ENCODE measurements at regions not wholly inside any gene's neighbourhood (a gene's known extent, or its start where the extent isn't known, plus 50 kb on each side); places are given as distances from the start of the nearest gene placed in this dataset.
"Not testable (repeated sequence)": the region's sequence is repeated elsewhere in the genome, so short reads cannot be mapped to it uniquely, and the experiment has no call there.

GRCh38 chr7:136386876-136387275 is 409.7 kb upstream of the MTPN start:
- Mint-ChIP-seq H3K4me1 (ENCODE audit: low read depth) (no peaks in the 10 kb centered on the region), H3K27me3 (no peaks in the 10 kb centered on the region), H3K27ac (no peak overlapping the region), H3K4me3 (no peak overlapping the region), H3K36me3 (ENCODE audit: low read depth) (no peaks in the 10 kb centered on the region), H3K9me3 (no peaks in the 10 kb centered on the region)

- H3K9me3 Mint-ChIP-seq; H3K36me3 Mint-ChIP-seq (ENCODE audit: low read depth); H3K4me3 Mint-ChIP-seq; H3K4me1 Mint-ChIP-seq (ENCODE audit: low read depth); H3K27me3 Mint-ChIP-seq; H3K27ac Mint-ChIP-seq: not testable (repeated sequence)
Observed at GRCh38 chr7:136371409-136371808, 394.2 kb upstream of the MTPN start.

DNA sequence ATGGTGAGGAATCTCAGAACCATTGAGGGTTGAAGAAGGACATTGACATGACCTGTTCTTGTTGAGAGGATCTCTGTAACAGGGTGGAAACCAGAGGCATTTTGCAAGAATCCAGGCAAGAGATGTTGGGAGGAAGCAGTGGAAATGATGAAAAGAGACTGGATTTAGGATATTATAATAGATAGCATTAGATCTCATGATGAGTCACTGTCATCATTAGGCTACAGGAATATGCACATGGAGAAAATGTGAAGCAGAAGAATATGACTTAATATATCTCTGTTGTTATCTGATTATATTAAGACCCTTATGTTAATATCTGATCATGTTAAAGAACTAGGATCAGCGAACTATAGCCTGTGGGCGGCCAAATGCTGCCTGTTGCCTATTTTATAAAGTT is 393.0 kb upstream of the MTPN start:
- peaks cover 5% of the 10 kb centered on the region for H3K9me3 Mint-ChIP-seq
- no peaks in the 10 kb centered on the region for H3K36me3 Mint-ChIP-seq (ENCODE audit: low read depth)
- H3K4me1 Mint-ChIP-seq (ENCODE audit: low read depth): no peaks in the 10 kb centered on the region
- no peak overlapping the region for H3K27ac Mint-ChIP-seq
- no peaks in the 10 kb centered on the region for H3K27me3 Mint-ChIP-seq
- H3K4me3 Mint-ChIP-seq: no peak overlapping the region

DNA sequence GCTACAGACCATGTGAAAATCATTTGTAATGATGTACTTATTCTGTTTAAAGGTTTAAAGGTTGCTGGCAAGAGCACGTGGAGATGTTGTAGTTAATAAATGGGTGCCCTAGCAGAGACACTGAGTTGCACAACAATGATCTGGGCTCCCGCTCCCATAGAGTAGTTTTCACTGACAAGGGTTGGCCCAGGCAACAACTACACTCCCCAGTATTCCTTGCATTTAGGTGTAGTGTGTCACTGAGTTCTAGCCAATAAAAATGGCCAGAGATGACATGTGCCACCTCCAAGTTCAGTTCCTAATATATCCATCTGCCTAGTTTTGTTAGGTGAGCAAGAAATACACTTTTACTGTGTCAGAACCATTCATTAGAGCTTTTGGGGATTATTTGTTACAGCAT is 392.1 kb upstream of the MTPN start:
- H3K36me3 Mint-ChIP-seq (ENCODE audit: low read depth): no peaks in the 10 kb centered on the region
- H3K27ac Mint-ChIP-seq: no peak overlapping the region
- H3K9me3 Mint-ChIP-seq: peaks cover 5% of the 10 kb centered on the region
- H3K27me3 Mint-ChIP-seq: no peaks in the 10 kb centered on the region
- no peak overlapping the region for H3K4me3 Mint-ChIP-seq
- no peaks in the 10 kb centered on the region for H3K4me1 Mint-ChIP-seq (ENCODE audit: low read depth)

- Mint-ChIP-seq H3K27ac (no peak overlapping the region), H3K27me3 (no peaks in the 10 kb centered on the region), H3K4me3 (no peak overlapping the region), H3K36me3 (ENCODE audit: low read depth) (no peaks in the 10 kb centered on the region), H3K9me3 (peaks cover 5% of the 10 kb centered on the region), H3K4me1 (ENCODE audit: low read depth) (no peaks in the 10 kb centered on the region)
Observed at GRCh38 chr7:136359333-136359903, 382.3 kb upstream of the MTPN start.

DNA sequence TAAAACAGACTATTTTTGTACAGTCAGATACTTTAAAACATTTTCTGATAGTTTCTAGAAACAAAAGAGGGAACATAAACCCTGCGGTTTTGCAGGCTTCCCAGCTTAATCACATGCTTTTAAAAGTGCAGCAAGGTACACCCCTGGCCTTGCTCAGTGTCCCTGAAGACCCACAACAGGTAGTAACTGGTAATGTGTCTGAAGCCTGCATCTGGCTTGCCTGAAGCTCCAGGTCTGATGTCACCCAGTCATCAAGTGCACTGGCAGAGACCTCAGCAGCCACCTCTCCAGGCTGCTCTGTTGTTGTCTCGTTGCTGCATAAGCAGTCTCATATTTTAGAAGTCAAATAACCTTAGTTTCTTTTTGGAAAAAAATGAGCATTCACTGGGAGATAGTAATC is 376.1 kb upstream of the MTPN start:
- no peak overlapping the region for H3K27ac Mint-ChIP-seq
- no peaks in the 10 kb centered on the region for H3K9me3 Mint-ChIP-seq
- no peak overlapping the region for H3K4me3 Mint-ChIP-seq
- no peaks in the 10 kb centered on the region for H3K4me1 Mint-ChIP-seq (ENCODE audit: low read depth)
- H3K36me3 Mint-ChIP-seq (ENCODE audit: low read depth): no peaks in the 10 kb centered on the region
- peaks cover 3% of the 10 kb centered on the region for H3K27me3 Mint-ChIP-seq

- H3K4me1 Mint-ChIP-seq (ENCODE audit: low read depth): no peaks in the 10 kb centered on the region
- no peaks in the 10 kb centered on the region for H3K27me3 Mint-ChIP-seq
- H3K36me3 Mint-ChIP-seq (ENCODE audit: low read depth): no peaks in the 10 kb centered on the region
- H3K4me3 Mint-ChIP-seq: no peak overlapping the region
- H3K27ac Mint-ChIP-seq: no peak overlapping the region
- H3K9me3 Mint-ChIP-seq: no peaks in the 10 kb centered on the region
Observed at GRCh38 chr7:136348542-136349192, 371.5 kb upstream of the MTPN start.

GRCh38 chr7:136348142-136348541 is 371.0 kb upstream of the MTPN start:
- no peaks in the 10 kb centered on the region for H3K4me1 Mint-ChIP-seq (ENCODE audit: low read depth)
- no peaks in the 10 kb centered on the region for H3K27me3 Mint-ChIP-seq
- H3K27ac Mint-ChIP-seq: no peak overlapping the region

GRCh38 chr7:136347488-136347887 is 370.3 kb upstream of the MTPN start:
- Mint-ChIP-seq H3K9me3 (no peaks in the 10 kb centered on the region), H3K4me3 (no peak overlapping the region), H3K27ac (no peak overlapping the region), H3K27me3 (no peaks in the 10 kb centered on the region), H3K4me1 (ENCODE audit: low read depth) (no peaks in the 10 kb centered on the region), H3K36me3 (ENCODE audit: low read depth) (no peaks in the 10 kb centered on the region)

More at GRCh38 chr7:136348142-136348541, 371.0 kb upstream of the MTPN start:
- Mint-ChIP-seq H3K9me3 (no peaks in the 10 kb centered on the region), H3K4me3 (no peak overlapping the region), H3K36me3 (ENCODE audit: low read depth) (no peaks in the 10 kb centered on the region)

- no peaks in the 10 kb centered on the region for H3K27me3 Mint-ChIP-seq
- H3K27ac Mint-ChIP-seq: no peak overlapping the region
- H3K4me3 Mint-ChIP-seq: no peak overlapping the region
- no peaks in the 10 kb centered on the region for H3K4me1 Mint-ChIP-seq (ENCODE audit: low read depth)
- no peaks in the 10 kb centered on the region for H3K9me3 Mint-ChIP-seq
- H3K36me3 Mint-ChIP-seq (ENCODE audit: low read depth): no peaks in the 10 kb centered on the region
Observed at GRCh38 chr7:136342251-136342650, 365.1 kb upstream of the MTPN start.

DNA sequence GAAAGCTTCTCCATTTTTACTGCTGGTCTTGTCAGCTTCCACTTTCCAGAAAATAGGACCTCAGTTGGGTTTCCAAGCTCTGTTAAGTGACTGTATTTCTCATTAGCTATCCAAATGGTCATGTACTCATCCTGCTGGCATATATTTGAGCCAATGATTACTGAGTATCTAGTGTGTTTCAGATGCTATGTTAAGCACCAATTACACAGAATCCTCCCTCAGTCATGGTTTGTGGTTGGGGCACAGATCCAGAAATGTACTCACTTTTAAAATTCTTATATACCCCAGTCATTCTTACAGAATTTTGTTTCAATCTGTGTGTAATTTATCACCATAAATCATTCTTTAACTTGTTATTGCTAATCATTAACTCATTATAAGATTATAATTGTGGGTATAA is 362.3 kb upstream of the MTPN start:
- Mint-ChIP-seq H3K36me3 (ENCODE audit: low read depth) (no peaks in the 10 kb centered on the region), H3K27ac (no peak overlapping the region), H3K27me3 (no peaks in the 10 kb centered on the region), H3K9me3 (no peaks in the 10 kb centered on the region), H3K4me3 (no peak overlapping the region), H3K4me1 (ENCODE audit: low read depth) (no peaks in the 10 kb centered on the region)

DNA sequence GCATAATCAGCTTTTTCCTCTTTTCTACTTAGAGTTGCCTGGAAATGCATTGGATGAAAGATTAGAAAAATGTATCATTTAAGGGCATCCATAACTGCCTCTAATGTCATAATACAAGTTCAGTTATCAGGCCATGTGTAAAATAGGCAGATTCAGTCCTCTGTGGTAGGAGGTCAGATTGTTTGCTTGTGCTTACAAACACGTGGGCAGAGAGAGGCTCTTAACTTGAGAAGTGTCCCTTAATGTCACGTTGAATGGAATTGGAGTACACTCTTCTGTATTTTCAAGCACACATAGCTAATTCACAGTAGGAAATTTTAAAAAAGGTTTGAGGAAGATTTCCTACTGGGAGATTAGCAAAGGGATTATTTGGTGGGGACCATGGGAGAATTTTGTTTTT is 359.8 kb upstream of the MTPN start:
- Mint-ChIP-seq H3K27me3 (no peaks in the 10 kb centered on the region), H3K4me3 (no peak overlapping the region), H3K36me3 (ENCODE audit: low read depth) (no peaks in the 10 kb centered on the region), H3K4me1 (ENCODE audit: low read depth) (no peaks in the 10 kb centered on the region), H3K27ac (no peak overlapping the region), H3K9me3 (no peaks in the 10 kb centered on the region)

- Mint-ChIP-seq H3K4me1 (ENCODE audit: low read depth) (no peaks in the 10 kb centered on the region), H3K9me3 (peaks cover 4% of the 10 kb centered on the region), H3K4me3 (no peak overlapping the region), H3K27ac (no peak overlapping the region), H3K27me3 (no peaks in the 10 kb centered on the region), H3K36me3 (ENCODE audit: low read depth) (no peaks in the 10 kb centered on the region)
Observed at GRCh38 chr7:136333636-136334035, 356.5 kb upstream of the MTPN start.

GRCh38 chr7:136326045-136326609 is 349.0 kb upstream of the MTPN start:
- H3K36me3 Mint-ChIP-seq (ENCODE audit: low read depth): no peaks in the 10 kb centered on the region
- no peak overlapping the region for H3K4me3 Mint-ChIP-seq
- no peaks in the 10 kb centered on the region for H3K4me1 Mint-ChIP-seq (ENCODE audit: low read depth)
- H3K27ac Mint-ChIP-seq: no peak overlapping the region
- H3K9me3 Mint-ChIP-seq: peaks cover 4% of the 10 kb centered on the region
- no peaks in the 10 kb centered on the region for H3K27me3 Mint-ChIP-seq

DNA sequence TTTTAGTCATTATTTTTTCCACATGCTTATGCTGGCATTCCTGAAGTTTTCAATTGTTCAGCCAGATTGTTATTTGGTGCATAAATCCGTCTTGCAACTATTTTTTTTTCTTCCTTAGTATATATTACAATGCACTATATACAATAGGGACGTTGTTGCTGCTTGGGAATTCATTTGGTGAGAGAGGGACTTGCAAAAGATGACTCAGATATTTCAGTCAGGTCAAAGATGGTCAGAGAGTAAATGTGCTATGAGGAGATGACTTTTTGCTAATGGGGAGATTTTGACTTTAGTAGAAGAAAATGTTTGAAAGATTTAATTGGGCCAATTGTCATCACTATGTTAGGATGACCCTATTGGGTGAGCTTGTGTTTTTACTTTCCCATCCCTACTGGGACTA is 348.4 kb upstream of the MTPN start:
- Mint-ChIP-seq H3K36me3 (ENCODE audit: low read depth) (no peaks in the 10 kb centered on the region), H3K4me3 (no peak overlapping the region), H3K9me3 (peaks cover 4% of the 10 kb centered on the region), H3K27ac (no peak overlapping the region), H3K4me1 (ENCODE audit: low read depth) (no peaks in the 10 kb centered on the region), H3K27me3 (no peaks in the 10 kb centered on the region)

GRCh38 chr7:136325027-136325426 is 347.9 kb upstream of the MTPN start:
- no peak overlapping the region for H3K4me3 Mint-ChIP-seq
- no peaks in the 10 kb centered on the region for H3K27me3 Mint-ChIP-seq
- no peak overlapping the region for H3K27ac Mint-ChIP-seq
- no peaks in the 10 kb centered on the region for H3K36me3 Mint-ChIP-seq (ENCODE audit: low read depth)
- H3K9me3 Mint-ChIP-seq: peaks cover under 1% of the 10 kb centered on the region
- H3K4me1 Mint-ChIP-seq (ENCODE audit: low read depth): no peaks in the 10 kb centered on the region
